OCI-LY1 (cell line): ENCODE measurements at regions not wholly inside any gene's neighbourhood (a gene's known extent, or its start where the extent isn't known, plus 50 kb on each side); places are given as distances from the start of the nearest gene placed in this dataset.

Experiments
- H2AFZ ChIP-seq: fragments of 200-600 bp; sonication (generic), shearing (Covaris generic); 2 replicates; pipeline ENCODE4 v1.6.0; 2014; ENCODE audit warnings: antibody characterized with exemption, mild to moderate bottlenecking, low read length
- H3F3A ChIP-seq: fragments of 200-600 bp; sonication (generic), shearing (Covaris generic); 2 replicates; pipeline ENCODE4 v1.6.0; 2014; ENCODE audit warnings: mild to moderate bottlenecking, antibody characterized with exemption, low read length, moderate library complexity; ENCODE audit not compliant: insufficient read depth
- H3K27ac ChIP-seq: fragments of 200-600 bp; sonication (generic); 2 replicates; pipeline ENCODE4 v1.5.1; 2014; ENCODE audit warnings: low read length, mixed run types, mild to moderate bottlenecking, low read depth; ENCODE audit not compliant: poor library complexity, severe bottlenecking
- H3K27me3 ChIP-seq: fragments of 200-600 bp; sonication (generic); 2 replicates; pipeline ENCODE4 v1.6.0; 2014; ENCODE audit warnings: antibody characterized with exemption, mild to moderate bottlenecking, low read length, moderate library complexity; ENCODE audit not compliant: insufficient read depth
- H3K36me3 ChIP-seq: fragments of 200-600 bp; sonication (generic); 2 replicates; pipeline ENCODE4 v1.6.1; 2014; ENCODE audit warnings: mild to moderate bottlenecking, antibody characterized with exemption, low read length, moderate library complexity, mixed read lengths; ENCODE audit not compliant: insufficient read depth
- H3K4me1 ChIP-seq: fragments of 200-600 bp; sonication (generic); 2 replicates; pipeline ENCODE4 v1.5.1; 2014; ENCODE audit warnings: mild to moderate bottlenecking, low read length, moderate library complexity; ENCODE audit not compliant: insufficient read depth, severe bottlenecking
- H3K4me2 ChIP-seq: fragments of 200-600 bp; sonication (generic), shearing (Covaris generic); 2 replicates; pipeline ENCODE4 v1.6.1; 2014; ENCODE audit warnings: low read length
- H3K4me3 ChIP-seq: fragments of 200-600 bp; sonication (generic); 2 replicates; pipeline ENCODE4 v1.5.1; 2014; ENCODE audit warnings: low read length, low read depth, mild to moderate bottlenecking, mixed read lengths; ENCODE audit not compliant: poor library complexity, severe bottlenecking
- H3K79me2 ChIP-seq: fragments of 200-600 bp; shearing (Covaris generic); 2 replicates; pipeline ENCODE4 v1.6.1; 2016; ENCODE audit warnings: mixed run types, low read length, mixed read lengths; ENCODE audit not compliant: insufficient read depth
- H3K9ac ChIP-seq: fragments of 200-600 bp; sonication (generic), shearing (Covaris generic); 2 replicates; pipeline ENCODE4 v1.6.1; 2014; ENCODE audit warnings: mild to moderate bottlenecking, low read length, mixed read lengths
- H3K9me2 ChIP-seq: fragments of 200-600 bp; sonication (generic), shearing (Covaris generic); 2 replicates; pipeline ENCODE4 v1.6.1; 2014; ENCODE audit warnings: low read depth, mild to moderate bottlenecking, low read length, mixed read lengths
- H3K9me3 ChIP-seq: fragments of 200-600 bp; shearing (Covaris generic); 2 replicates; pipeline ENCODE4 v1.6.1; 2014; ENCODE audit warnings: low read length, mixed read lengths
- H4K20me1 ChIP-seq: fragments of 200-600 bp; sonication (generic), shearing (Covaris generic); 2 replicates; pipeline ENCODE4 v1.6.0; 2016; ENCODE audit warnings: mild to moderate bottlenecking, low read length; ENCODE audit not compliant: insufficient read depth
- CTCF ChIP-seq: fragments of 200-600 bp; sonication (generic), shearing (Covaris generic); IDR thresholded peaks from 2 replicates; pipeline ENCODE4 v1.5.1; 2017; ENCODE audit warnings: mild to moderate bottlenecking, antibody characterized with exemption, low read length, moderate library complexity, mixed read lengths
- EZH2 ChIP-seq: fragments of 200-600 bp; sonication (generic), shearing (Covaris generic); IDR thresholded peaks from 2 replicates; pipeline ENCODE4 v1.8.0; 2017; ENCODE audit warnings: borderline replicate concordance, mixed run types, mild to moderate bottlenecking, antibody characterized with exemption, low read length, moderate library complexity, mixed read lengths

- no peaks in the 10 kb centered on the region for H4K20me1 ChIP-seq
- H3K27ac ChIP-seq = no peak overlapping the region
Observed at GRCh38 chr14:34035177-34035933, 84.5 kb upstream of the EGLN3 start.

GRCh38 chr14:34034447-34035176 is 83.7 kb upstream of the EGLN3 start:
- H3K4me3 ChIP-seq = no peak overlapping the region
- TF ChIP-seq EZH2 (no peak), CTCF (no peak)
- no peak overlapping the region for H3K9ac ChIP-seq
- H4K20me1 ChIP-seq = no peaks in the 10 kb centered on the region
- no peak overlapping the region for H2AFZ ChIP-seq
- H3K79me2 ChIP-seq = no peaks in the 10 kb centered on the region
- no peaks in the 10 kb centered on the region for H3K36me3 ChIP-seq
- no peaks in the 10 kb centered on the region for H3F3A ChIP-seq
- no peak overlapping the region for H3K27ac ChIP-seq
- H3K4me2 ChIP-seq = no peak overlapping the region
- no peaks in the 10 kb centered on the region for H3K4me1 ChIP-seq
- no peaks in the 10 kb centered on the region for H3K9me2 ChIP-seq
- no peaks in the 10 kb centered on the region for H3K9me3 ChIP-seq
- no peaks in the 10 kb centered on the region for H3K27me3 ChIP-seq

More at GRCh38 chr14:34035177-34035933, 84.5 kb upstream of the EGLN3 start:
- Histone ChIP-seq H2AFZ (no peak overlapping the region), H3K79me2 (no peaks in the 10 kb centered on the region), H3K36me3 (no peaks in the 10 kb centered on the region), H3K27me3 (no peaks in the 10 kb centered on the region), H3F3A (no peaks in the 10 kb centered on the region), H3K9me2 (no peaks in the 10 kb centered on the region), H3K9me3 (no peaks in the 10 kb centered on the region), H3K9ac (no peak overlapping the region), H3K4me1 (no peaks in the 10 kb centered on the region), H3K4me3 (no peak overlapping the region), H3K4me2 (no peak overlapping the region)
- TF ChIP-seq CTCF (no peak), EZH2 (no peak)

GRCh38 chr14:34032720-34033119 is 81.8 kb upstream of the EGLN3 start:
- H3K9me2 ChIP-seq = no peaks in the 10 kb centered on the region
- no peak overlapping the region for H3K27ac ChIP-seq
- TF ChIP-seq CTCF (no peak), EZH2 (no peak)

More at GRCh38 chr14:34032720-34033119, 81.8 kb upstream of the EGLN3 start:
- H4K20me1 ChIP-seq = no peaks in the 10 kb centered on the region
- H3K4me3 ChIP-seq = no peak overlapping the region
- H3K79me2 ChIP-seq = no peaks in the 10 kb centered on the region
- no peak overlapping the region for H3K9ac ChIP-seq
- H3K27me3 ChIP-seq = no peaks in the 10 kb centered on the region
- H3K9me3 ChIP-seq = no peaks in the 10 kb centered on the region
- no peaks in the 10 kb centered on the region for H3K4me1 ChIP-seq
- no peak overlapping the region for H2AFZ ChIP-seq
- no peak overlapping the region for H3K4me2 ChIP-seq
- H3K36me3 ChIP-seq = no peaks in the 10 kb centered on the region
- no peaks in the 10 kb centered on the region for H3F3A ChIP-seq
